ENCODE measurements at regions not wholly inside any gene's neighbourhood (a gene's known extent, or its start where the extent isn't known, plus 50 kb on each side); places are given as distances from the start of the nearest gene placed in this dataset.
"Not testable (repeated sequence)": the region's sequence is repeated elsewhere in the genome, so short reads cannot be mapped to it uniquely, and the experiment has no call there.

DNA sequence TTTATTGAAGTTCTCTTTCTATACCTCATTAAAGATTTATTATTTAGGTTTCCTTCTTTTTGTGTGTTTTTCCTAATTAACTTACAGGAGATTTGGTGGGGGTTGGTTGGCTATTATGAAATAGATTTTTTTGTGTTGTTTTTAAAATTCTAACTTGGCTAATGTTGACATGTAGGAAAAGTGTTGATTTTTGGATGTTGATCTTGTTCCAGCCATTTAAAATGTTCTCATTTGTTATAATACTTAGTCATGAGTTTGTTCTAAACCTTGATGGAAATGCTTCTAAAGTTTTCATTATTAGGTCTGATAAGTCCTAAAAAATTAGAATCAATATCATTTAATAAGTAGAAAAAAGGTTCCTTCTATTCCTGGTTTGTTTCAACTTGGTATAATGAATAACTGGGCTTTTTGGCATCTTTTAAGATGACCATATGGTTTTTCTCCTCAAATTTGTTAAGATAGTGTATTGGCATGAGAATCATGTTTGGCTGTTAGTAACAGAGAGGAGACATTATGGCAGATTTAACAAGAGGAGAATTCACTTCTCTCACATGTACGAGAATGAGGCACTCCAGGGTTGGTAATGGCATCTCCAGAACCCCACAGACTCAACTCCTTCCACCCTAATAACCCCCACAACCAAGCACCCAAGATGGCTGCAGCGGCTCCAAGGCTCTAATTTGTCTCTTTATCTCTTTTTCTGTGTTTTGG lies 104.1 kb downstream of the ARHGAP11B start:
- H3K4me3 ChIP-seq; H3K27ac ChIP-seq; H3K9me3 ChIP-seq; H3K27me3 ChIP-seq; intact Hi-C loops (cut with DNase I); H3K9ac ChIP-seq (ENCODE audit: low read depth in 2 of 2, low read length in 2 of 2); H3K36me3 ChIP-seq; DNase-seq; H3K4me1 ChIP-seq: not testable (repeated sequence)

DNA sequence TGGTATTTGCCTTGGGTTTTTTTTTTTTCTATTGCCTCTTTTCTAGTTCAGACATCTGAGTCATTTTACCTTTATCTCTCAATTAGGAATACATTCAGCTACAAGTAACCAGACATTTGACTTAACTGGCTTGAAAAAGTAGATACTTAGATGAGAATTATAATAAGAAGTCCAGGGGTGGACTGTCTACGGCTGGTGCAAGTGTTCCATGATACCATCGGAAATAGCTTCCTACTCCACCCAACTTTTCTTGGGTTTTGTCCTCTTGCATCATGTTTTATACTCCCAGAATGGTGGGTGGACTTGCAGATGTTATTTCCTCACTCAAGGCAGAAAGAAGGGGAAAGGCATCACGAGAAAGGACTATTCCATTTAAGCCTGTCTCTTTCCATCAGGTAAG lies 104.7 kb downstream of the ARHGAP11B start:
- H3K36me3 ChIP-seq; intact Hi-C loops (cut with DNase I); H3K9me3 ChIP-seq; H3K27me3 ChIP-seq; H3K4me1 ChIP-seq; H3K4me3 ChIP-seq; H3K27ac ChIP-seq; H3K9ac ChIP-seq (ENCODE audit: low read depth in 2 of 2, low read length in 2 of 2); DNase-seq: not testable (repeated sequence)

DNA sequence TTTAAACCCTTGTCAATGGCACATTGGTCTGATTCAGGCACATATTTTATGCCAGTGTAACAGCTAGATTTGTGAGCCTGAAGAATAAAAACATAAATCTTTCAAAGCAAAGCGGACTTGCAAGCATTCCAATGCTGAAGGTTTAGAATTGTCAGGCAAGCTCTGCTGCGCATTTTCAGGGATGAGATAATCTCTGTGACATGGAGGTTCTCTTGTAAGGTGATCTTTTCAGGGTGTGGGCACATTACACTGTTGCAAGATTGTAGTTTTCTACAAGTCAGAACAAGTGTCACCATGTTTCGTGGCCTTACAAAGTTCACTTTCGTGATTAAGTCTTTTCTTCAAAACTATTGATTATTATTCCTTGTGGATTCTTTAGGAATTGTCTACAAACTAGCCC lies 106.2 kb downstream of the ARHGAP11B start:
- H3K9ac ChIP-seq (ENCODE audit: low read depth in 2 of 2, low read length in 2 of 2); H3K27me3 ChIP-seq; H3K27ac ChIP-seq; DNase-seq; H3K9me3 ChIP-seq; H3K4me3 ChIP-seq; H3K36me3 ChIP-seq; H3K4me1 ChIP-seq; intact Hi-C loops (cut with DNase I): not testable (repeated sequence)

DNA sequence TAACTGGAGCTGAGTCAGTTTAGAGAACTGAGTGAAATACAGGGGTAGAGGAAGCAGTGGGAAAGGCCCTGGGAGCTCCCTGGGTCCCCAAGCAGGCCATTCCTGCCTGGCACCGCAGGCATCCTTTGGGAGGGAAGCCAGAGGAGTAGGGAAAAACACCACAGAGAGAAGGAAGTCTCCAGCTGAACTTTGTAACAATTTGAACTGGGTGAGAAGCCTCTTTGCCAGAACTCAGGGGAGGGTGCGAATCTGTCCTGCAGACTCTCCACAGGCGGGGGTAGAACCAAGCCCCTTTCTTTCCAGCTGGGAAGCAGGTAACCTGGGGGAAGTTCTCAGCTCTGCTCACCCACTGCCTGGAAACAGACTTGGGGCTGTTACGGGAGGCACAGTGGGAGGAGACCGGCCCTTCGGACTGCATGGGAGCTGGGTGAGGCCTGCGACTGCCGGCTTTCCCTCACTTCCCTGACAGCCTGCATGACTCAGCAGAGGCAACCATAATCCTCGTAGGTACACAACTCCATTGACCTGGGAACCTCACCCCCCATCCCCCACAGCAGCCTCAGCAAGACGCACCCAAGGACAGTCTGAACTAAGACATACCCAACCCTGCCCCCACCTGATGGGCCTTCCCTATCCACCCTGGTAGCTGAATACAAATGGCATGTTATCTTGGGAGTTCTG lies 110.1 kb downstream of the ARHGAP11B start:
- peak; percentile 56 for DNase-seq
- H3K9ac ChIP-seq (ENCODE audit: low read depth in 2 of 2, low read length in 2 of 2) = peak overlapping the region in 1 of 2 donors; percentile 24
- intact Hi-C loops (cut with DNase I); H3K9me3 ChIP-seq; H3K4me1 ChIP-seq; H3K4me3 ChIP-seq; H3K27ac ChIP-seq; H3K27me3 ChIP-seq; H3K36me3 ChIP-seq: not testable (repeated sequence)

DNA sequence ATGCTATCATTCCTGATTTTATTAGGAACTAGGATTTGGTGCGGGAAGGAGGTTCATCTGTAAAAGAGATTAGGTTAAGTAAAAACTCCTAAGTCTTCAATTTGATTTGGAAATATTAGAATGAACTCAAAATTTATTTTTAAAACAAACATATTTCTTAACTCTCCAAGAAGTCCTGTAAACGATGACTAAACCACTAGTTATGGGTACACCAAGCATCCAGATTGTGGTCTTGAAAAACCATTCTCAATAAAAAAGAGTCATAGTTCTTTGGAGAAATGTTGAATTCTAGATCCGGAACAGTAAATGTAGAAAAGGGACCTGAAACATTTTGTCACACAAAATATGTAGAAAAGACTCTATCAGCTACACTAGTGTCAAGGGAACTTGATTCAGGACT lies 116.9 kb downstream of the ARHGAP11B start:
- DNase-seq; H3K9me3 ChIP-seq; H3K4me3 ChIP-seq; H3K27me3 ChIP-seq; H3K4me1 ChIP-seq; H3K9ac ChIP-seq (ENCODE audit: low read depth in 2 of 2, low read length in 2 of 2); H3K36me3 ChIP-seq; intact Hi-C loops (cut with DNase I); H3K27ac ChIP-seq: not testable (repeated sequence)

DNA sequence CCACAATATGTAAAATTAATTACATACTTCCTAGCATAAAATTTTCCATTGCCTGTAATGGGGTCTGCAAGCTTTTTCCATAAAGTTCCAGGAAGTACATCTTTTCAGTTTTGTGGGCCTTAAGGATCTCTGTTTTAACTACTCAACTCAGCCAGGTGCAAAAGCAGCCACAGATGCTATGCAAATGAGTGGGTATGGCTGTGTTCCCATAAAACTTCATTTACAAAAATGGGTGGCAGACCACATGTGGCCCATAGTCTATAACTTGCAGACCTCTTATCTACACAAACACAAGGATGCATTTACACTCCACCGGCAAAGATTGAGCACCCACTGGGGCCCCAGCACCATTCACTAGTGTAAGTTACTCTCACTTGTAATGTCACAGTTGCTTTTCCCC lies 123.1 kb downstream of the ARHGAP11B start:
- intact Hi-C loops (cut with DNase I); H3K27me3 ChIP-seq; H3K4me1 ChIP-seq; H3K4me3 ChIP-seq; H3K9ac ChIP-seq (ENCODE audit: low read depth in 2 of 2, low read length in 2 of 2); DNase-seq; H3K27ac ChIP-seq; H3K9me3 ChIP-seq; H3K36me3 ChIP-seq: not testable (repeated sequence)

DNA sequence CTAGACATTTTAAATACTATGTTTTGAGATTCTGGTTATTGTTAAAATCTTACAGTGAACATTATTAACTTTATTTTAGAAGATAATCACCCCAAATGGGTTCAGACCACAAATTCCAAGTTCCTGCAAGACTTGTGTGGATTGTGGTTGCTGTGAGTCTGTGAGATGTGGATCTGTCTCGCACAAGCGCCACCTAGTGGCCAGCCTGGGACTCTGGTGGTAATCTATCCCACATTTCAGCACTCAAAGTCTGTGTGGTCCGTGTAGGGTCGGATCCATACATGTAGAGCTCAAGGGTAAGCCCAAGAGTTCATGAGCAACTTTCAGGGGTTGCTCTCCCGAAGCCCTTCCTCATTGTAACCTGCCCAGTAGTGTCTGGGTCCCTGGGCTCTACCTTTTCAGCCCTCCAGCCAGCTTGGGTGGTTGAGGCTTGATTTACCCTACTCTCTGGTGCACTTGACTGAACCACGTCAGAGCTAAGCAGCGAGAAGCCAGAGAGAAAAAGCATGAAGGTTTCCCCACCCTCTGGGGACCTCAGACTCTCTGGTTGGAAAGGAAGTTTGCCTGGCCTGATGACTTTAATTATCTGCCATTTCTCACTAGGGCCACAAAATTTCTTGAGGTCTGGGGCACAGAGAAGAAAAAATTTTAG lies 129.2 kb downstream of the ARHGAP11B start:
- H3K9me3 ChIP-seq; H3K36me3 ChIP-seq; H3K9ac ChIP-seq (ENCODE audit: low read depth in 2 of 2, low read length in 2 of 2); H3K27ac ChIP-seq; intact Hi-C loops (cut with DNase I); H3K27me3 ChIP-seq; H3K4me3 ChIP-seq; H3K4me1 ChIP-seq: not testable (repeated sequence)
- TF ChIP-seq, protein P1, sequence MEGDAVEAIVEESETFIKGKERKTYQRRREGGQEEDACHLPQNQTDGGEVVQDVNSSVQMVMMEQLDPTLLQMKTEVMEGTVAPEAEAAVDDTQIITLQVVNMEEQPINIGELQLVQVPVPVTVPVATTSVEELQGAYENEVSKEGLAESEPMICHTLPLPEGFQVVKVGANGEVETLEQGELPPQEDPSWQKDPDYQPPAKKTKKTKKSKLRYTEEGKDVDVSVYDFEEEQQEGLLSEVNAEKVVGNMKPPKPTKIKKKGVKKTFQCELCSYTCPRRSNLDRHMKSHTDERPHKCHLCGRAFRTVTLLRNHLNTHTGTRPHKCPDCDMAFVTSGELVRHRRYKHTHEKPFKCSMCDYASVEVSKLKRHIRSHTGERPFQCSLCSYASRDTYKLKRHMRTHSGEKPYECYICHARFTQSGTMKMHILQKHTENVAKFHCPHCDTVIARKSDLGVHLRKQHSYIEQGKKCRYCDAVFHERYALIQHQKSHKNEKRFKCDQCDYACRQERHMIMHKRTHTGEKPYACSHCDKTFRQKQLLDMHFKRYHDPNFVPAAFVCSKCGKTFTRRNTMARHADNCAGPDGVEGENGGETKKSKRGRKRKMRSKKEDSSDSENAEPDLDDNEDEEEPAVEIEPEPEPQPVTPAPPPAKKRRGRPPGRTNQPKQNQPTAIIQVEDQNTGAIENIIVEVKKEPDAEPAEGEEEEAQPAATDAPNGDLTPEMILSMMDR (IDR thresholded peaks at IDR 0.05) = peak; percentile 55
- DNase-seq = peak; percentile 74

DNA sequence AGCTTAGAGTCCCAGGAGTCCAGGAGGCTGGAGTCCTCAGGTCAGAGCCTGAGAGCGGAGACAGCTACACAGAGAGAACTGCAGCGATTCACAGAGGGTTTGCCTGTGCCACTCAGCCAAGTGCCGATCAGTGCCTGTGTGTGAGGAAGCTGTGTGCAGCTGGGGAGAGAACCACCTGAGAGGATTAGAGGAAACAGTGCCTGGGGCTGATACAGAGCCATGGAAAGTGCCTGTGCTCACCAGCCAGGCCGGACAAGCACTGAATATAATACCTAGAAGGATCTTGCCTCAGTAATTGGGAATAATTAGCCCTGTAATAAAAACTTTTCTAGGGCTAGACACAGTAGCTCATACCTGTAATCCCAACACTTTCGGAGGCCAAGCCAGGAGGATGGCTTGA lies 134.7 kb downstream of the ARHGAP11B start:
- intact Hi-C loops (cut with DNase I); H3K27me3 ChIP-seq; H3K9ac ChIP-seq (ENCODE audit: low read depth in 2 of 2, low read length in 2 of 2); H3K36me3 ChIP-seq; H3K27ac ChIP-seq; H3K4me3 ChIP-seq; DNase-seq; H3K9me3 ChIP-seq; H3K4me1 ChIP-seq: not testable (repeated sequence)

DNA sequence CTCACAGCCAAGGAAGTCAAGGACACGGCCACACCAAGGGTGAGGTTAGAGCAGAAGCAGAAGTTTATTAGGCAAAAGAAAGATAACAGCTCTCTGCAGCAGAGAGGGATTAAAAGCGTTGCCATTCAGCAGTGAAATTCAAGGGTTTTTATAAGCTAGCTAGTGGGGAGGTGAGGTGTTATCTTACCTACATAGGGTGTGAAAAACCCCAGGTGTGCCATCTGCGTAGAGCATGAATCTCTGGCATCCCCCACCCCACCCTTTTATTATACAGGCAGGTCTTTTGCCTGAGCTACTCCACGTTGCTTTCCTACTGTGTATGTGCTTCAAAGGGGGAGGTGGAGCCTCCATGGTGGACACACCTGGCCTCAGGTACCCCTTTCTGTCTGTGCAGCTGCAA lies 135.4 kb downstream of the ARHGAP11B start:
- H3K9ac ChIP-seq (ENCODE audit: low read depth in 2 of 2, low read length in 2 of 2); intact Hi-C loops (cut with DNase I); H3K4me3 ChIP-seq; DNase-seq; H3K36me3 ChIP-seq; H3K27ac ChIP-seq; H3K27me3 ChIP-seq; H3K4me1 ChIP-seq; H3K9me3 ChIP-seq: not testable (repeated sequence)

DNA sequence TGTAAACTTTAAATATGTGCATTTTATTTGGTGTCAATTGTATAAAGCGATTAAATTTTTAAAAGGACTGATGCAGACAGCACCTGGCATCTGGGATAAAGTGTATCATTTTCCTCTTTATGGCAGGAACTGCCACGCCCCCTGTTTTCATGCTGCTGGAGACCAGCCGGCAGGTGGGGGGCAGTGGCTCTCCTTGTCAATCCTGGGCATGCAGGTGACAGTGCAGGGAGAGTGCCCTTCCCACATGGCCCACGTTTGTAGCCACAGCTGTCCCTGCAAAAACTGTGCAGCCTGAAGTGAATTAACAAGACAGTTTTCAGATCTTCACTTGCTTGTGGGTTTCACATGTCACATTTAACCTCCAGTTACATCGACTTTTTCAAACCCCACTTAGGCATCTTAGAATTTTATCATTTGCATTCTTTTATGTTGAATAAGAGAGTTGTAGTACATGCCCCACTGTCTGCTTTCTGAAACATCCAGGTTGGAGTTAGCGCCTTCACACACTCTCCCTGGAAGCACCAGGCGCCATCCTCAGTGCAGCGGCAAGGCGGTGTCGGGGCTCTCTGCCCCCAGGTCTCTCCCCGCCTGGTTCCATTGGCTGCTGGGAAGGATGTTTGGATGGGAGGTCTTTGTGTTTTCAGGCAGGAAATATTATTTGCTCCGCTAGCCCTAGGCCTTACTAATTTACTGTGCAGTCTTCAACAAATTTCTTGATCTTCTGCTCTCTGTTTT lies 134.2 kb upstream of the FAN1 start:
- DNase-seq; H3K9ac ChIP-seq (ENCODE audit: low read depth in 2 of 2, low read length in 2 of 2); H3K4me3 ChIP-seq: not testable (repeated sequence)

More for the DNA sequence above, 134.2 kb upstream of the FAN1 start:
- intact Hi-C loops (cut with DNase I); H3K27ac ChIP-seq; H3K9me3 ChIP-seq; H3K4me1 ChIP-seq; H3K36me3 ChIP-seq; H3K27me3 ChIP-seq: not testable (repeated sequence)
